HFFc6 (cell line): ENCODE measurements at regions not wholly inside any gene's neighbourhood (a gene's known extent, or its start where the extent isn't known, plus 50 kb on each side); places are given as distances from the start of the nearest gene placed in this dataset.
A peak's percentile ranks its signal among the peaks of the same experiment; 100 is the strongest.

Experiments
- DNase-seq: peaks from one replicate; pipeline ENCODE4 v3.0.0-alpha.2; 2018
- H3K27ac Mint-ChIP-seq: 2 replicates; pipeline ENCODE4 v1.8.0; 2020; ENCODE audit warnings: mild to moderate bottlenecking, mixed read lengths
- H3K27me3 Mint-ChIP-seq: 2 replicates; pipeline ENCODE4 v1.8.0; 2021; ENCODE audit warnings: mild to moderate bottlenecking, moderate library complexity, mixed read lengths; ENCODE audit not compliant: insufficient read depth
- H3K36me3 Mint-ChIP-seq: 2 replicates; pipeline ENCODE4 v1.8.0; 2021; ENCODE audit warnings: low read depth, mixed read lengths
- H3K4me1 Mint-ChIP-seq: 2 replicates; pipeline ENCODE4 v1.8.0; 2020; ENCODE audit warnings: low read depth, mixed read lengths
- H3K4me3 Mint-ChIP-seq: 2 replicates; pipeline ENCODE4 v1.8.0; 2020; ENCODE audit warnings: mild to moderate bottlenecking, moderate library complexity, mixed read lengths
- H3K9me3 Mint-ChIP-seq: 2 replicates; pipeline ENCODE4 v1.8.0; 2020; ENCODE audit warnings: mild to moderate bottlenecking, mixed read lengths
- CTCF ChIP-seq: fragments of 200-600 bp; sonication (generic); IDR thresholded peaks from 2 replicates; pipeline ENCODE4 v1.5.0; 2021; ENCODE audit warnings: antibody characterized with exemption, mild to moderate bottlenecking

GRCh38 chr1:186577633-186578032 lies 102.6 kb downstream of the PTGS2 start:
- TF ChIP-seq CTCF, result no peak
- H3K27me3 Mint-ChIP-seq, result no peaks in the 10 kb centered on the region
- peaks cover 33% of the 10 kb centered on the region for H3K4me1 Mint-ChIP-seq
- H3K4me3 Mint-ChIP-seq, result no peak overlapping the region
- H3K36me3 Mint-ChIP-seq, result peaks cover 9% of the 10 kb centered on the region
- DNase-seq, result no peak
- no peak overlapping the region for H3K27ac Mint-ChIP-seq
- H3K9me3 Mint-ChIP-seq, result peaks cover under 1% of the 10 kb centered on the region; the same call in 1 of the 2 replicates

GRCh38 chr1:186577216-186577615 lies 103.0 kb downstream of the PTGS2 start:
- H3K27me3 Mint-ChIP-seq, result no peaks in the 10 kb centered on the region
- H3K36me3 Mint-ChIP-seq, result peaks cover 6% of the 10 kb centered on the region
- peaks cover 35% of the 10 kb centered on the region for H3K4me1 Mint-ChIP-seq
- no peak overlapping the region for H3K27ac Mint-ChIP-seq
- no peak overlapping the region for H3K4me3 Mint-ChIP-seq
- H3K9me3 Mint-ChIP-seq, result no peaks in the 10 kb centered on the region
- TF ChIP-seq CTCF, result no peak
- DNase-seq, result no peak

GRCh38 chr1:186575348-186575747 lies 104.9 kb downstream of the PTGS2 start:
- no peak for TF ChIP-seq CTCF
- Mint-ChIP-seq H3K4me3 (no peak overlapping the region), H3K36me3 (peaks cover 10% of the 10 kb centered on the region), H3K27ac (peak overlapping the region; percentile 77), H3K4me1 (peaks cover 45% of the 10 kb centered on the region), H3K27me3 (no peaks in the 10 kb centered on the region), H3K9me3 (no peaks in the 10 kb centered on the region)
- peak; percentile 74 for DNase-seq

GRCh38 chr1:186574926-186575325 lies 105.3 kb downstream of the PTGS2 start:
- no peak for DNase-seq
- Mint-ChIP-seq H3K4me1 (peaks cover 49% of the 10 kb centered on the region), H3K9me3 (no peaks in the 10 kb centered on the region), H3K4me3 (no peak overlapping the region), H3K36me3 (peaks cover 10% of the 10 kb centered on the region), H3K27ac (peak overlapping the region; percentile 77), H3K27me3 (no peaks in the 10 kb centered on the region)
- TF ChIP-seq CTCF, result no peak

GRCh38 chr1:186572509-186572908 lies 107.7 kb downstream of the PTGS2 start:
- Mint-ChIP-seq H3K27me3 (no peaks in the 10 kb centered on the region), H3K36me3 (0 out of 2 replicates have a peak, but pooled peaks cover 4% of the 10 kb centered on the region), H3K4me1 (peaks cover 73% of the 10 kb centered on the region), H3K9me3 (no peaks in the 10 kb centered on the region), H3K4me3 (no peak overlapping the region), H3K27ac (no peak overlapping the region)
- DNase-seq, result no peak
- TF ChIP-seq CTCF, result no peak

- peaks cover 78% of the 10 kb centered on the region for H3K4me1 Mint-ChIP-seq
Measured at GRCh38 chr1:186571771-186572170, 108.5 kb downstream of the PTGS2 start.

More at GRCh38 chr1:186571771-186572170, 108.5 kb downstream of the PTGS2 start:
- TF ChIP-seq CTCF, result no peak
- Mint-ChIP-seq H3K27ac (no peak overlapping the region), H3K27me3 (no peaks in the 10 kb centered on the region), H3K36me3 (0 out of 2 replicates have a peak, but pooled peaks cover 4% of the 10 kb centered on the region), H3K9me3 (no peaks in the 10 kb centered on the region), H3K4me3 (no peak overlapping the region)
- no peak for DNase-seq
